Lung (tissue), 11 donors: ENCODE measurements at regions not wholly inside any gene's neighbourhood (a gene's known extent, or its start where the extent isn't known, plus 50 kb on each side); places are given as distances from the start of the nearest gene placed in this dataset.
"Not testable (repeated sequence)": the region's sequence is repeated elsewhere in the genome, so short reads cannot be mapped to it uniquely, and the experiment has no call there.

Experiments
- ATAC-seq: fragments of 200-7000 bp; cut with Tn5 transposase; one replicate; pipeline ENCODE4 v1.9.1; 2020; ENCODE audit warnings: moderate number of reproducible peaks; ENCODE audit not compliant: insufficient read depth, low FRiP score
- DNase-seq, 3 donors: peaks; one replicate each; pipeline ENCODE4 v3.0.0-alpha.2; 2013 to 2017
- H3K27ac ChIP-seq, 2 donors: one replicate each; pipeline ENCODE4 v1.5.1; 2013; ENCODE audit warnings: mild to moderate bottlenecking in 2 of 2, moderate library complexity in 2 of 2, control low read depth in 1 of 2, inconsistent platforms in 1 of 2, low read depth in 1 of 2, low read length in 1 of 2
- H3K27me3 ChIP-seq, 3 donors: one replicate each; pipeline ENCODE4 v1.5.1; 2013; ENCODE audit warnings: low read length in 2 of 3; ENCODE audit not compliant: control insufficient read depth in 3 of 3, insufficient read depth in 3 of 3
- H3K36me3 ChIP-seq, 4 donors: one replicate each; pipeline ENCODE4 v1.5.1; 2013; ENCODE audit warnings: low read length in 4 of 4, mild to moderate bottlenecking in 1 of 4, moderate library complexity in 1 of 4; ENCODE audit not compliant: control insufficient read depth in 4 of 4, insufficient read depth in 4 of 4
- H3K4me1 ChIP-seq, 5 donors: one replicate each; pipeline ENCODE4 v1.5.1; 2013; ENCODE audit warnings: low read length in 5 of 5, mild to moderate bottlenecking in 2 of 5, moderate library complexity in 1 of 5; ENCODE audit not compliant: control insufficient read depth in 5 of 5, insufficient read depth in 5 of 5
- H3K4me3 ChIP-seq: one replicate; pipeline ENCODE4 v1.5.1; 2013; ENCODE audit warnings: mild to moderate bottlenecking, control low read depth, moderate library complexity
- H3K9ac ChIP-seq, 2 donors: one replicate each; pipeline ENCODE4 v1.5.1; 2013; ENCODE audit warnings: low read length in 2 of 2, control low read depth in 1 of 2; ENCODE audit not compliant: insufficient read depth in 1 of 2
- H3K9me3 ChIP-seq, 4 donors: one replicate each; pipeline ENCODE4 v1.5.1; 2013; ENCODE audit warnings: low read length in 3 of 4, mild to moderate bottlenecking in 1 of 4, moderate library complexity in 1 of 4; ENCODE audit not compliant: control insufficient read depth in 4 of 4, insufficient read depth in 3 of 4
- WGBS, 2 donors: extraction: QIAGEN DNeasy Blood & Tissue Kit; methylation state at CpG; one replicate each; pipeline ENCODE4 v1.1.7; 2013; 5-methylcytosine and 5-hydroxymethylcytosine counted together
- TF ChIP-seq, protein P1 (sequence below): IDR thresholded peaks from 2 replicates; pipeline ENCODE4 v1.5.1; 2012; ENCODE audit warnings: mild to moderate bottlenecking; ENCODE audit errors: control extremely low read depth, extremely low read depth
- donor health status: control.
- donor health status: control.
- donor health status: Bipolar disorder and iron deficiency.
- donor health status: healthy.
- donor health status: DM: yes; HTN: yes; CAD: no.

GRCh38 chr3:109413049-109413448, 75.7 kb upstream of the DPPA4 start:
- ATAC-seq: no peak

DNA sequence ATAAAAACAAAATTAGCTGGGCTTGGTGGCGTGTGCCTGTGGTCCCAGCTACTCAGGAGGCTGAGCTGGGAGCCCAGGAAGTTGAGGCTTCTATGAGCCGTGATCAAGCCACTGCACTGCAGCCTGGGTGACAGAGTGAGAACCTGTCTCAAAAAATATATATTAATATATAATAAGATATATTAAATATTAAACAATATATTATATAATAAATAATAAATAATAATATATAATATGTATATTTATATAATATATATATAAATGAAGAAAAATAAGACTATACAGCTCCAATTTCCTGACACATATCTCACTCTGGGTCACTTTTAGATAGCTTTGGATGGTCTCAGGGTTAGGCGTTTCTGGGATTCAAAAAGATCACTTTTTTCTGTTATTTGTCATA, 74.2 kb upstream of the DPPA4 start:
- H3K27ac ChIP-seq: no peak overlapping the region
- WGBS, 2 donors: 90 to 97% methylated on average over 3 of the region's 3 CpGs

More at GRCh38 chr3:109413049-109413448, 75.7 kb upstream of the DPPA4 start:
- DNase-seq: no peak
- Histone ChIP-seq H3K36me3 (no peaks in the 10 kb centered on the region), H3K27ac (no peak overlapping the region), H3K9me3 (peaks cover 0 to 6% (median 0%) of the 10 kb centered on the region in 4 donors), H3K4me3 (no peak overlapping the region), H3K27me3 (no peaks in the 10 kb centered on the region), H3K9ac (no peak overlapping the region), H3K4me1 (no peaks in the 10 kb centered on the region)
- TF ChIP-seq, protein P1, sequence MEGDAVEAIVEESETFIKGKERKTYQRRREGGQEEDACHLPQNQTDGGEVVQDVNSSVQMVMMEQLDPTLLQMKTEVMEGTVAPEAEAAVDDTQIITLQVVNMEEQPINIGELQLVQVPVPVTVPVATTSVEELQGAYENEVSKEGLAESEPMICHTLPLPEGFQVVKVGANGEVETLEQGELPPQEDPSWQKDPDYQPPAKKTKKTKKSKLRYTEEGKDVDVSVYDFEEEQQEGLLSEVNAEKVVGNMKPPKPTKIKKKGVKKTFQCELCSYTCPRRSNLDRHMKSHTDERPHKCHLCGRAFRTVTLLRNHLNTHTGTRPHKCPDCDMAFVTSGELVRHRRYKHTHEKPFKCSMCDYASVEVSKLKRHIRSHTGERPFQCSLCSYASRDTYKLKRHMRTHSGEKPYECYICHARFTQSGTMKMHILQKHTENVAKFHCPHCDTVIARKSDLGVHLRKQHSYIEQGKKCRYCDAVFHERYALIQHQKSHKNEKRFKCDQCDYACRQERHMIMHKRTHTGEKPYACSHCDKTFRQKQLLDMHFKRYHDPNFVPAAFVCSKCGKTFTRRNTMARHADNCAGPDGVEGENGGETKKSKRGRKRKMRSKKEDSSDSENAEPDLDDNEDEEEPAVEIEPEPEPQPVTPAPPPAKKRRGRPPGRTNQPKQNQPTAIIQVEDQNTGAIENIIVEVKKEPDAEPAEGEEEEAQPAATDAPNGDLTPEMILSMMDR: no peak
- WGBS, 2 donors: 72 to 83% methylated on average over 4 of the region's 4 CpGs

GRCh38 chr3:109396806-109397205, 59.5 kb upstream of the DPPA4 start:
- 63 to 83% methylated on average over 3 of the region's 3 CpGs for WGBS, 2 donors

More for the DNA sequence above, 74.2 kb upstream of the DPPA4 start:
- Histone ChIP-seq H3K9ac (no peak overlapping the region), H3K4me3 (no peak overlapping the region), H3K27me3 (no peaks in the 10 kb centered on the region), H3K9me3 (peaks cover 0 to 6% (median 0%) of the 10 kb centered on the region in 4 donors), H3K4me1 (no peaks in the 10 kb centered on the region), H3K36me3 (no peaks in the 10 kb centered on the region)
- DNase-seq (no peak), ATAC-seq (no peak)
- TF ChIP-seq, protein P1: no peak

DNA sequence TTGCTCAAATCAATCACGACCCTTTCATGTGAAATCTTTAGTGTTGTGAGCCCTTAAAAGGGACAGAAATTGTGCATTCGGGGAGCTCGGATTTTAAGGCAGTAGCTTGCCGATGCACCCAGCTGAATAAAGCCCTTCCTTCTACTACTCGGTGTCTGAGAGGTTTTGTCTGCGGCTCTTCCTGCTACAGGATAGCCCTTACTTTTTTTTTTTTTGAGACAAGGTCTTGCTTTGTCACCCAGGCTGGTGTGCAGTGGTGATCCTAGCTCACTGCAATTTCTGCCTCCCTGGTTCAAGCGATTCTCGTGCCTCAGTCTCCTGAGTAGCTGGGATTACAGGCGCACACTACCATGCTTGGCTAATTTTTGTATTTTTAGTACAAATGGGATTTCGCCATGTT, 56.4 kb upstream of the DPPA4 start:
- H3K9ac ChIP-seq, H3K4me3 ChIP-seq, H3K27me3 ChIP-seq, H3K27ac ChIP-seq, H3K9me3 ChIP-seq, H3K36me3 ChIP-seq, DNase-seq, ATAC-seq, H3K4me1 ChIP-seq: not testable (repeated sequence)
- 92 to 95% methylated on average over 9 to 10 of the region's 10 CpGs for WGBS, 2 donors

More at GRCh38 chr3:109396806-109397205, 59.5 kb upstream of the DPPA4 start:
- Histone ChIP-seq H3K27me3 (no peaks in the 10 kb centered on the region), H3K9ac (no peak overlapping the region), H3K36me3 (no peaks in the 10 kb centered on the region), H3K4me1 (no peaks in the 10 kb centered on the region), H3K9me3 (peaks cover 0 to 2% (median 0%) of the 10 kb centered on the region in 4 donors), H3K27ac (no peak overlapping the region), H3K4me3 (no peak overlapping the region)
- no peak for ATAC-seq
- TF ChIP-seq, protein P1: no peak
- DNase-seq: peak in 2 of 3 donors; percentile 19 to 53
